SK-N-SH (cell line): ENCODE measurements at regions not wholly inside any gene's neighbourhood (a gene's known extent, or its start where the extent isn't known, plus 50 kb on each side); places are given as distances from the start of the nearest gene placed in this dataset.

Experiments used
- CTCF ChIA-PET: fragments of 300-600, 350-600 bp; formaldehyde crosslinking; extraction: SDS; loops from one replicate; lab custom pipeline; 2021; lab: Yijun Ruan, JAX
- POLR2A ChIA-PET: fragments of 350-600 bp; sonication (Branson Sonifier 250); formaldehyde crosslinking; extraction: SDS; loops from one replicate; lab custom pipeline; 2020; ENCODE audit warnings: antibody characterized with exemption, inconsistent platforms; lab: Yijun Ruan, JAX
- DNase-seq: peaks from one replicate; pipeline ENCODE4 v3.0.0; 2012
- H2AFZ ChIP-seq: fragments of 200-600 bp; sonication (generic); 2 replicates; pipeline ENCODE4 v1.8.1; 2016; ENCODE audit warnings: antibody characterized with exemption, mild to moderate bottlenecking, low read depth
- H3F3A ChIP-seq: fragments of 200-600 bp; sonication (generic); replicated peaks from 2 replicates; pipeline ENCODE3; 2016; ENCODE audit warnings: antibody characterized with exemption, mild to moderate bottlenecking; ENCODE audit not compliant: insufficient read depth
- H3K27ac ChIP-seq, 2 experiments: fragments of 200-500 bp in 1 of 2; fragments of 200-600 bp in 1 of 2; sonication (Bioruptor generic) in 1 of 2; sonication (generic), shearing (Covaris generic) in 1 of 2; 2 replicates each; pipeline versions ENCODE4 v1.5.1 to v1.6.1; 2014 to 2016; ENCODE audit warnings: low read depth in 2 of 2, inconsistent platforms in 1 of 2, low read length in 1 of 2, mild to moderate bottlenecking in 1 of 2, mixed read lengths in 1 of 2
- H3K27me3 ChIP-seq: fragments of 200-600 bp; sonication (generic), shearing (Covaris generic); 2 replicates; pipeline ENCODE4 v1.6.1; 2016; ENCODE audit warnings: mixed run types; ENCODE audit not compliant: insufficient read depth
- H3K36me3 ChIP-seq, 2 experiments: fragments of 200-500 bp in 1 of 2; fragments of 200-600 bp in 1 of 2; sonication (Bioruptor generic) in 1 of 2; sonication (generic) in 1 of 2; replicated peaks in 1 of 2; 2 replicates each; pipeline versions ENCODE3 to v1.5.1; 2014 to 2016; ENCODE audit warnings: low read length in 1 of 2, mild to moderate bottlenecking in 1 of 2; ENCODE audit not compliant: insufficient read depth in 2 of 2, control insufficient read depth in 1 of 2
- H3K4me1 ChIP-seq, 2 experiments: fragments of 200-500 bp in 1 of 2; fragments of 200-600 bp in 1 of 2; sonication (Bioruptor generic) in 1 of 2; sonication (generic), shearing (Covaris generic) in 1 of 2; 2 replicates each; pipeline versions ENCODE4 v1.5.1 to v1.6.1; 2014 to 2016; ENCODE audit warnings: low read depth in 1 of 2, low read length in 1 of 2, mixed run types in 1 of 2; ENCODE audit not compliant: insufficient read depth in 2 of 2, control insufficient read depth in 1 of 2
- H3K4me2 ChIP-seq: fragments of 200-600 bp; sonication (generic), shearing (Covaris generic); 2 replicates; pipeline ENCODE4 v1.6.1; 2017; ENCODE audit warnings: mixed run types
- H3K4me3 ChIP-seq, 2 experiments: fragments of 200-500 bp in 1 of 2; fragments of 200-600 bp in 1 of 2; sonication (Bioruptor generic) in 1 of 2; sonication (generic), shearing (Covaris generic) in 1 of 2; 2 replicates each; pipeline versions ENCODE4 v1.5.1 to v1.8.1; 2014 to 2016; ENCODE audit warnings: low read depth in 2 of 2, inconsistent platforms in 1 of 2, low read length in 1 of 2, mild to moderate bottlenecking in 1 of 2, mixed read lengths in 1 of 2, moderate library complexity in 1 of 2
- H3K79me2 ChIP-seq: fragments of 200-600 bp; sonication (generic); 2 replicates; pipeline ENCODE4 v1.8.1; 2017; ENCODE audit warnings: mild to moderate bottlenecking; ENCODE audit not compliant: insufficient read depth
- H3K9ac ChIP-seq: fragments of 200-600 bp; sonication (generic); 2 replicates; pipeline ENCODE4 v1.6.1; 2017; ENCODE audit warnings: mixed run types
- H3K9me2 ChIP-seq: fragments of 200-600 bp; sonication (generic); 2 replicates; pipeline ENCODE4 v1.6.1; 2017; ENCODE audit warnings: mixed run types
- H3K9me3 ChIP-seq: fragments of 200-600 bp; sonication (generic); 2 replicates; pipeline ENCODE4 v1.6.1; 2017; ENCODE audit warnings: mixed run types, mild to moderate bottlenecking, moderate library complexity
- H4K20me1 ChIP-seq: fragments of 200-600 bp; sonication (generic); 2 replicates; pipeline ENCODE4 v1.6.1; 2017; ENCODE audit warnings: mild to moderate bottlenecking, mixed run types; ENCODE audit not compliant: insufficient read depth
- CHD2 ChIP-seq: fragments of 150-350 bp; IDR thresholded peaks from 2 replicates; pipeline ENCODE4 v1.6.1; 2018; ENCODE audit warnings: low read length; ENCODE audit not compliant: partially characterized antibody
- CTCF ChIP-seq: fragments of 200-600 bp; sonication (generic); IDR thresholded peaks from 2 replicates; pipeline ENCODE4 v1.6.1; 2017; ENCODE audit warnings: antibody characterized with exemption, mild to moderate bottlenecking, moderate library complexity
- ELF1 ChIP-seq: IDR thresholded peaks from 2 replicates; pipeline ENCODE4 v1.4.0; 2012
- EP300 ChIP-seq, 2 experiments: IDR thresholded peaks; 2 replicates each; pipeline versions ENCODE4 v1.4.0 to v1.6.1; 2012; ENCODE audit warnings: borderline replicate concordance in 1 of 2, low read depth in 1 of 2, low read length in 1 of 2
- FOSL2 ChIP-seq: IDR thresholded peaks from 2 replicates; pipeline ENCODE4 v1.4.0; 2012; ENCODE audit warnings: low read depth, mild to moderate bottlenecking, moderate library complexity, borderline replicate concordance
- FOXM1 ChIP-seq: IDR thresholded peaks from 2 replicates; pipeline ENCODE4 v1.4.0; 2012; ENCODE audit warnings: low read depth, mild to moderate bottlenecking
- GABPA ChIP-seq: IDR thresholded peaks from 2 replicates; pipeline ENCODE4 v1.4.0; 2012; ENCODE audit warnings: low read depth, mild to moderate bottlenecking
- IRF3 ChIP-seq: fragments of 150-350 bp; IDR thresholded peaks from 2 replicates; pipeline ENCODE4 v1.6.1; 2016; ENCODE audit warnings: mild to moderate bottlenecking, low read depth, low read length
- JUND ChIP-seq: IDR thresholded peaks from 2 replicates; pipeline ENCODE4 v1.4.0; 2012
- NFIC ChIP-seq: IDR thresholded peaks from 2 replicates; pipeline ENCODE4 v1.4.0; 2012; ENCODE audit warnings: borderline replicate concordance
- NRF1 ChIP-seq: IDR thresholded peaks from 2 replicates; pipeline ENCODE4 v1.6.1; 2012; ENCODE audit warnings: low read depth, mild to moderate bottlenecking, low read length
- PBX3 ChIP-seq: IDR thresholded peaks from 2 replicates; pipeline ENCODE4; 2012
- RCOR1 ChIP-seq: fragments of 150-350 bp; IDR thresholded peaks from 2 replicates; pipeline ENCODE4 v1.6.1; 2017; ENCODE audit warnings: antibody characterized with exemption, low read length
- REST ChIP-seq: IDR thresholded peaks from 2 replicates; pipeline ENCODE4 v1.6.1; 2012; ENCODE audit warnings: mild to moderate bottlenecking, low read depth, low read length, moderate library complexity
- TAF1 ChIP-seq: IDR thresholded peaks from 2 replicates; pipeline ENCODE4 v1.6.1; 2012; ENCODE audit warnings: low read depth, mild to moderate bottlenecking, low read length, moderate library complexity, borderline replicate concordance
- TCF12 ChIP-seq: IDR thresholded peaks from 2 replicates; pipeline ENCODE4 v1.4.0; 2012
- TEAD4 ChIP-seq: IDR thresholded peaks from 2 replicates; pipeline ENCODE4 v1.4.0; 2012; ENCODE audit warnings: mild to moderate bottlenecking, borderline replicate concordance; ENCODE audit not compliant: insufficient read depth
- USF1 ChIP-seq: IDR thresholded peaks from 2 replicates; pipeline ENCODE4 v1.4.0; 2012; ENCODE audit warnings: low read depth, borderline replicate concordance
- USF2 ChIP-seq: fragments of 150-350 bp; IDR thresholded peaks from 2 replicates; pipeline ENCODE4 v1.6.1; 2017; ENCODE audit warnings: antibody characterized with exemption, low read length, low read depth, borderline replicate concordance
- ZBTB33 ChIP-seq: IDR thresholded peaks from 2 replicates; pipeline ENCODE4 v1.4.0; 2012; ENCODE audit warnings: low read depth, borderline replicate concordance
- WGBS: methylation state at CpG from one replicate; pipeline ENCODE4 v1.1.6; 2017; ENCODE audit warnings: low lambda C conversion rate; 5-methylcytosine and 5-hydroxymethylcytosine counted together

GRCh38 chr4:181957088-181957487 lies 286.1 kb upstream of the TENM3 start:
- DNase-seq: no peak
- H3K4me2 ChIP-seq: peak overlapping the region; percentile 14; the same call in 1 of the 2 replicates
- H3K27ac ChIP-seq: peak overlapping the region; percentile 29 to 85; a peak in 3 of 4 replicates
- ChIA-PET CTCF (no interaction called here), POLR2A (no interaction called here)
- H3K27me3 ChIP-seq: no peaks in the 10 kb centered on the region
- no peak overlapping the region for H2AFZ ChIP-seq
- no peaks in the 10 kb centered on the region for H3K79me2 ChIP-seq
- H3K9me2 ChIP-seq: no peaks in the 10 kb centered on the region
- no peak overlapping the region for H3K9ac ChIP-seq
- no peaks in the 10 kb centered on the region for H3K36me3 ChIP-seq
- H3K4me1 ChIP-seq: peaks cover 5 to 28% of the 10 kb centered on the region in 2 experiments
- H3F3A ChIP-seq: peaks cover 20% of the 10 kb centered on the region
- H3K4me3 ChIP-seq: no peak overlapping the region
- 46% methylated on average over 8 of the region's 8 CpGs for WGBS
- TF ChIP-seq PBX3 (peak; percentile 37; the same call in 1 of the 2 replicates), TCF12 (peak; percentile 49; the same call in 1 of the 2 replicates), EP300 (IDR thresholded peaks at IDR 0.05; ENCODE audit: borderline replicate concordance in 1 of 2, low read depth in 1 of 2, low read length in 1 of 2) (peak in 1 of 2 experiments; percentile 53; a peak in 1 of 4 replicates), USF1 (no peak), GABPA (no peak), TAF1 (no peak), REST (no peak), FOXM1 (no peak), TEAD4 (peak; percentile 36; the same call in 1 of the 2 replicates), JUND (0 out of 2 replicates have a peak, but pooled peaks have one; percentile 30), USF2 (no peak), NFIC (peak; percentile 78), FOSL2 (peak; percentile 18; the same call in 1 of the 2 replicates), RCOR1 (no peak), IRF3 (no peak), CTCF (no peak), ELF1 (no peak), CHD2 (no peak), ZBTB33 (no peak), NRF1 (no peak)
- H3K9me3 ChIP-seq: no peaks in the 10 kb centered on the region
- no peaks in the 10 kb centered on the region for H4K20me1 ChIP-seq
